Progenitor cell of endocrine pancreas (in vitro differentiated cells): ENCODE measurements at regions not wholly inside any gene's neighbourhood (a gene's known extent, or its start where the extent isn't known, plus 50 kb on each side); places are given as distances from the start of the nearest gene placed in this dataset.

Source experiments
- DNase-seq: peaks from one replicate; pipeline ENCODE4 v3.0.0; 2021; ENCODE audit warnings: low spot score; ENCODE audit not compliant: unreplicated experiment
- H3K27ac Mint-ChIP-seq: 2 replicates; pipeline ENCODE4 v1.8.0; 2021; ENCODE audit warnings: mild to moderate bottlenecking, moderate library complexity, mixed read lengths
- H3K27me3 Mint-ChIP-seq: 2 replicates; pipeline ENCODE4 v1.8.0; 2021; ENCODE audit warnings: mixed read lengths
- H3K36me3 Mint-ChIP-seq: 2 replicates; pipeline ENCODE4 v1.8.0; 2022; ENCODE audit warnings: mixed read lengths; ENCODE audit not compliant: insufficient read depth
- H3K4me1 Mint-ChIP-seq: 2 replicates; pipeline ENCODE4 v1.8.0; 2021; ENCODE audit warnings: low read depth, mixed read lengths
- H3K4me3 Mint-ChIP-seq: 2 replicates; pipeline ENCODE4 v1.8.0; 2021; ENCODE audit warnings: low read depth, mild to moderate bottlenecking, moderate library complexity, mixed read lengths
- H3K9me3 Mint-ChIP-seq: 2 replicates; pipeline ENCODE4 v1.8.0; 2021; ENCODE audit warnings: low read depth, mixed read lengths
- TF ChIP-seq, protein P1 (sequence below): fragments of 200-600 bp; sonication (generic); IDR thresholded peaks from one replicate; pipeline ENCODE4 v1.5.0; 2021; ENCODE audit warnings: antibody characterized with exemption, mild to moderate bottlenecking; ENCODE audit not compliant: unreplicated experiment

GRCh38 chr14:97550463-97550862 is 753.3 kb downstream of the VRK1 start:
- Mint-ChIP-seq H3K4me3 (no peak overlapping the region), H3K36me3 (no peaks in the 10 kb centered on the region), H3K4me1 (peaks cover 2% of the 10 kb centered on the region), H3K9me3 (no peaks in the 10 kb centered on the region), H3K27ac (no peak overlapping the region), H3K27me3 (peaks cover 9% of the 10 kb centered on the region)
- no peak for DNase-seq
- TF ChIP-seq, protein P1, sequence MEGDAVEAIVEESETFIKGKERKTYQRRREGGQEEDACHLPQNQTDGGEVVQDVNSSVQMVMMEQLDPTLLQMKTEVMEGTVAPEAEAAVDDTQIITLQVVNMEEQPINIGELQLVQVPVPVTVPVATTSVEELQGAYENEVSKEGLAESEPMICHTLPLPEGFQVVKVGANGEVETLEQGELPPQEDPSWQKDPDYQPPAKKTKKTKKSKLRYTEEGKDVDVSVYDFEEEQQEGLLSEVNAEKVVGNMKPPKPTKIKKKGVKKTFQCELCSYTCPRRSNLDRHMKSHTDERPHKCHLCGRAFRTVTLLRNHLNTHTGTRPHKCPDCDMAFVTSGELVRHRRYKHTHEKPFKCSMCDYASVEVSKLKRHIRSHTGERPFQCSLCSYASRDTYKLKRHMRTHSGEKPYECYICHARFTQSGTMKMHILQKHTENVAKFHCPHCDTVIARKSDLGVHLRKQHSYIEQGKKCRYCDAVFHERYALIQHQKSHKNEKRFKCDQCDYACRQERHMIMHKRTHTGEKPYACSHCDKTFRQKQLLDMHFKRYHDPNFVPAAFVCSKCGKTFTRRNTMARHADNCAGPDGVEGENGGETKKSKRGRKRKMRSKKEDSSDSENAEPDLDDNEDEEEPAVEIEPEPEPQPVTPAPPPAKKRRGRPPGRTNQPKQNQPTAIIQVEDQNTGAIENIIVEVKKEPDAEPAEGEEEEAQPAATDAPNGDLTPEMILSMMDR = no peak

GRCh38 chr14:97554597-97554996 is 757.4 kb downstream of the VRK1 start:
- no peak overlapping the region for H3K4me3 Mint-ChIP-seq
- TF ChIP-seq, protein P1 = no peak
- H3K27me3 Mint-ChIP-seq = peaks cover 14% of the 10 kb centered on the region
- H3K36me3 Mint-ChIP-seq = no peaks in the 10 kb centered on the region
- no peak for DNase-seq
- peaks cover 2% of the 10 kb centered on the region for H3K4me1 Mint-ChIP-seq
- no peak overlapping the region for H3K27ac Mint-ChIP-seq
- H3K9me3 Mint-ChIP-seq = peaks cover 3% of the 10 kb centered on the region

DNA sequence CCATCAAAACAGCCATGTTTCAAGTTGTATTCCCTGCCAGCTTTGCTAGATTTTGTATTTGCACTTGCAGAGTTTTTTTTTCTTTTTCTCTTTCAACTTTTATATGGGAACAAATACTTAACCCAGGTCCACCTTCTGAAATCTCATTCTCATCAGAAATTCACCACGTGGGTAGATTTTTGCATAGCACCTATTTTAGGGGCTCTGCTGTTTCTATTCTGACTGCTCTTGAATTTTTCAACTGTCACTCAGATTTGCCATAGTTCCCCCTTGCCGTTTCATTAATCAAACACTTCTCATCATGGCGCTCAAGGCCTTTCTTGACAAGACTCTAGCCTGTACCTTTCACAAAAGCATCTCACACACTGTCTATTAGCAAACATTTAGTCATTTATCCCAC is 767.2 kb downstream of the VRK1 start:
- H3K4me1 Mint-ChIP-seq = no peaks in the 10 kb centered on the region
- no peaks in the 10 kb centered on the region for H3K36me3 Mint-ChIP-seq
- peaks cover 31% of the 10 kb centered on the region for H3K27me3 Mint-ChIP-seq
- TF ChIP-seq, protein P1 = no peak
- H3K4me3 Mint-ChIP-seq = no peak overlapping the region
- peaks cover 1% of the 10 kb centered on the region for H3K9me3 Mint-ChIP-seq
- DNase-seq = no peak
- no peak overlapping the region for H3K27ac Mint-ChIP-seq

DNA sequence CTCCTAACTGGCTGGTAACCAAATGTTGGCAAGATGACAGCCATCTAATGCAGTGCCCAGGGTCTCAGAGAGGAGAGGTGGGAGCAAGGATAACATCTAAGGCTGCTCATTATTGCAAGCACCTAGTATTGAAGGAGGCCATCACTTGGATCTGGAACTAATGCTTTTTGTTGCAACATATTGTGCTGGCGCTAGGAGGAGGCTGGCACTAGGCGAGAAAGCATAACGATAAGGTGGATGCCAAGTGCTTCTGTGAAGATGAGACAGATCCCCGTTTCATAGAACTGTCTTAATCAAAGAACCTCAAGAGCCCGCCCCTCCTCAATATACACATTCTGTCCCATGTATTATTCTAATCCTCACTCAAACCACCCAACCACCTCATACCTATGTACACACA is 774.0 kb downstream of the VRK1 start:
- TF ChIP-seq, protein P1 = no peak
- Mint-ChIP-seq H3K4me1 (no peaks in the 10 kb centered on the region), H3K9me3 (peaks cover 5% of the 10 kb centered on the region), H3K36me3 (no peaks in the 10 kb centered on the region), H3K4me3 (no peak overlapping the region), H3K27me3 (peaks cover 23% of the 10 kb centered on the region), H3K27ac (no peak overlapping the region)
- no peak for DNase-seq

- TF ChIP-seq, protein P1 = no peak
- Mint-ChIP-seq H3K27ac (no peak overlapping the region), H3K4me1 (no peaks in the 10 kb centered on the region), H3K9me3 (peaks cover 5% of the 10 kb centered on the region), H3K36me3 (no peaks in the 10 kb centered on the region), H3K4me3 (no peak overlapping the region), H3K27me3 (peaks cover 23% of the 10 kb centered on the region)
- no peak for DNase-seq
Observed at GRCh38 chr14:97571866-97572555, 774.8 kb downstream of the VRK1 start.
